HG02678 (cell line): ENCODE measurements at regions not wholly inside any gene's neighbourhood (a gene's known extent, or its start where the extent isn't known, plus 50 kb on each side); places are given as distances from the start of the nearest gene placed in this dataset.
"Not testable (repeated sequence)": the region's sequence is repeated elsewhere in the genome, so short reads cannot be mapped to it uniquely, and the experiment has no call there.

Experiments
- ATAC-seq: cut with Tn5 transposase; IDR thresholded peaks from one replicate; pipeline ENCODE4 v1.9.1; 2021; ENCODE audit warnings: mild to moderate bottlenecking, moderate library complexity; ENCODE audit not compliant: unreplicated experiment

DNA sequence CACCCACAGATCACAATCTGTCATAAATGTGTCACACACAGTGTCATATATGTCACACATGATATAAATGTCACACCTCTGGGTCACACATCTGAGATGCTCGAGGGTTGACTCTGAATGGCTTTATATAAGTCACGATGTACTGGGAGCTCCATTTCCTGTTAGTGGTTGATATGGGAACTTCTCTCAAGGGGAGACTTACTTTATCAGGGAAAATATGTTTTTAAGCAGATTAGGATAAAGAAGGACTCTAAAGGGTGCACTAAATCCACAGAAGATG is 83.9 kb upstream of the MEF2A start:
- ATAC-seq, result no peak

DNA sequence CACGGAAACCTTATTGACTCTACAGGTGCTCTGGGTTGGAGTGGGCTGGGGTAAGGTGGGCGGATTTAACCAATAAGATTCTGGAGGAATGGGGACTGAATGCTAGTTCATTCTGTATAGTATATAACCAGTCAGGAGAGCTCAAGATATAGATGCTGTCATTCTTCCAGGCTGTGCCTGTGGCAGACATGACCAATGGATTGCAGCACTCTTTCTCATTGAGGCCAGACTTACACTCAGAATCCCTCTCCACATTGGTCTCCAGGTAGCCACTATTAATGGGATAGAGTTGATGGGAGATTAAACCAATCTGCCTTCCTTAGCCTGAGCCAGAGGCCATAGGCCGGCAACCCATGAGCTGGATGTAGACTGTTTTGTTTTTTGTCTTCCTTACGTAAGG is 82.8 kb upstream of the MEF2A start:
- no peak for ATAC-seq

DNA sequence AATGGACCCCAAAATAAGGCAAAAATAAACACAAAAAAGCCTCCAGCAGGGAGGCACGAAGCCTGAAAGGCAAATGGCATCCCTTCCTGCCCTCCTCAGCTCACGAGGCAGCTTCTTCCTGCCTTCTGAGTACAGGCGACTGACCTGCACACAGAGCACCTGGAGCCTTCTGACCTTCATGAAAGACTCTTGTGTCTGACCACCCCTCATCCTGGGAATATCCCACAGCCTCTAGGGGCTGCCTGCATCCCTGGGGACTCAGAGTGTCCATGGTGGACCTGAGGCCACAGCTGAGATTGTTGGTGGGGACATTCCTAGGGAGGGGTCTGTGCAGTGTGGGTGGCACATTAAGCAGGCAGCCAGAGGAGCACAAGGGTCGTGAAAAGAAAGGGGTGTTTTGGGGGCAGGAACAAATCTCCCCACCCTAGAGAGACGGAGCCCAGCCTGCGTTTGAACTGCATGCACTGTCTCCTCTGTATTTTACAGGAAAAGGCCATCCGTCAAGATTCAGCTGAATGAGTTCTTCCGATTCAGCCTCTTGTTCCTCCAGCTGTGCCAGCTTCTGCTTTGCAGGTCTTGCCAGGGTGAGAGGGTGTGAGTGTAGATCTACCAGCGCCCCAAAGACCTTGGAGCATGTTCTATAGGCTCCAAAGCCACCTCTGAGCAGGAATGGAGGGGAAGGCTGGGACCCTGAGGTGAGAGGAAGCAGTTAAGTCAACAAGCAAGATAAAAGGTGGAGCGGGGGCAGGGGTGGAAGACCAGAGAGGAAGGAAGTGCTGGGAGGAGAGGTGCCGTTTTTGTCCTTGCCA is 80.4 kb upstream of the MEF2A start:
- no peak for ATAC-seq

DNA sequence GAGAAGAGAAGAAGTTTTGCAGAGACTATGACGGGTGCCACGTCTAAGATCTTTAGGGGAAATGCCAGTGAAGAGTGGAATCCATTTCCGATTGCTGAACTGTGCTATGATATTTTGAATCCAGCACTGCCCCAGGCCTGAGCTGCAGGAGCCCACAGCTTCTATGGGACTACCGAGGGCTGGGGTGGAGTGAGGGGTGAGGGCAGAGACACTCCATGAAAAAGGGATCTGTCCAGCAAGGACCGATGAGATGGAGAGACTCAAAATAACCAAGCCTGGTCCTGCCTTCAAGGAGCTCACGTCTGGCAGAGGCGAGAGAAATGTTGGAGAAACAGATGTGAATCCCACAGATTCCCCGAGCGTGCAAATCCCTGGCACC is 79.8 kb upstream of the MEF2A start:
- no peak for ATAC-seq

DNA sequence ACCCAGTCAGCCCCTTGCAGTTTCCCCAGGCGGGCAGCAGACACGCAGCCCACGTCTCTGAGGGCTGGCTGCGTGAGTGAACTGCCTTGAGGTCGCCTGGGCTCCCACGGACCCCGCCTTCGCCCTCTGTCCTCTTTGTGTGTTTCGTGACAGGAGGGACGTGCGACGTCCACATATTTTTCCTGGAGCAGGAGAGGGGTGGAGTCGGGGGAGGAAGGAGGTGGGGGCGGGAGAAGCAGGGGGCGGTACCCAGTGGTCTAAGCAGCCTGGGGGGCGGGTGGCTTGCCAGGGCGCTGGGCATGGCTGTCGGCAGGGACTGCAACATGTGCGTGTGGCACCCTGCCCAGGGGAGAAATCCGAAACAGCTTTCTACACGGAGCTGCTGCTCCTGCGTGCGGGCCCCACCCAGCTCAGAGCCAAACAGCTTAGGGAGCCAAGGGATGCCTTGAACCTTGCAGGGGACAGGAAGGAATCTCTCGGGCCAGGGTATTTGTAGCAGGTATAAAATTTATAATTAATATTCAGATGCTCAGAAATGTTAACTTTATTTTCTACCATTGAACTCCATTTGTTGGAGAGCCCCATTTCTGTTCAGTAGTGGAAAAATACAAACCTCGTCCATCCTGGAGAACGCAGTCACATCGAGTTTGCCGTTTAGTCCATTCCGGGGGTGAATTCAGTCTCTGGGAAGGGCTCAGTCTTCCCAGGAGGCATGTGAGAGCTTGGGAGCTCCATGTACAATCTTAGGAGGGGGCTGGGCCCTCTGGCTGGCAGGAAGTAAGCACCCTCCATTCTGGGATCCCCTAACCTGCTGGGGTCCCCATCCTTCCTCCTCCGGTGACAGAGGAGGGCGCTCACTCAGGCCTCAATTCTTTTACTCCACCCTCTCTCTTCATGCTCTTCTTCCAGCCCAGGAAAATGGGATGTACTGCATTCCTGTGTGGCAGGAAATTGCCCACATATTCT is 79.1 kb upstream of the MEF2A start:
- ATAC-seq, result no peak

DNA sequence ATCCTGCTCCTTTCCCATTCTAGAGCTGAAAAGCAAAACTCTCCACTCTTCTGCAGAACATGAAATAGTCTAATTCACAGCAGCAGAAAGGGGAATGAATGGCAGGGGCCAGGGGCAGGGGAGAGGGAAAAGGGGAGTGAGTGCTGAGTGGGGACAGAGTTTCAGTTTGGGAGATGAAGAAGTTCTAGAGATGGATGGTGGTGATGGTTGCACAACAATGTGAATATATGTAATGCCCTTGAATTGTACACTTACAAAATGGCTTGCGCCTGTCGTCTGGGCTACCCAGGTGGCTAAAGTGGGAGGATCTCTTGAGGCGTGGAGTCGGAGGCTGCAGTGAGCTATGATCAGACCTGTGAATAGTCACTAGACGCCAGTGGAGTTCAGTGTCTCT is 78.5 kb upstream of the MEF2A start:
- ATAC-seq, result no peak

DNA sequence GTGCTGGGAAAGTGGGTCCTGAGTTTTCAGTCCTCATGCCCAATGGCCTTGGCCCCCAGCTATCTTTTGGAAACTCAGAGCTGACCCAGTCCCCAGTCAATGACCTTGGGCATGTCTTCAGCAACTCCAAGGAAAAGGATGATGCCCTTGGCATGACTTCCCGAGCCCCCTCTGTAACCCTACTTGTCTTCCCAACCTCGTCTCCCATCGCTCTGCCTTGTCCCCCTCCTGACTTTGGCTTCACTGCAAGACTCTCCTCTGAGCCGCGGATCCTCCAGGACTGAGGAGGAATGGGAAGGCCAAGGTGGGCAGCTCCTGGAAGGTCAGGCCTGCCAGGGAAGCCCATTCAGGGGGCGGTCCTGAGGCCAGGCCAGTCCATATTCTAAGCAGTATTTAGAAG is 73.5 kb upstream of the MEF2A start:
- no peak for ATAC-seq

DNA sequence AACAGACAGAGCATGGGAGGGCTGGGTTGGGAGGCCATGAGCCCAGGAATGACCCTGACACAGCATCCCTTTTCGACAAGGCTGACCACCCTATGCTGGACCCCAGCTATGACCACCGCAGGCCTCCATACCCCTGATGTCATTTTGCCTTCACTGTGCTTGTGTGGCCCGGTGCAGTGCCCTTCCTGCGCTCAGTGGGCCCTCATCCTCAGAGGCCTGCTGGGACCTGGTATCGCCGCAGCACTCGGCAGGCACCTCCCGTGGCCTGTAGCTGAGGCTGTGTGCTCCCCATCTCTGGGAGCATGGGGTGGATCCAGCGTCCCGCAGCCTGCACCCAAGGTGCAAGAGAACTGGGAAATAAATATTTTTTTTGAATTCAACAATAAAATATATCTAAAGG is 73.1 kb upstream of the MEF2A start:
- ATAC-seq, result no peak

DNA sequence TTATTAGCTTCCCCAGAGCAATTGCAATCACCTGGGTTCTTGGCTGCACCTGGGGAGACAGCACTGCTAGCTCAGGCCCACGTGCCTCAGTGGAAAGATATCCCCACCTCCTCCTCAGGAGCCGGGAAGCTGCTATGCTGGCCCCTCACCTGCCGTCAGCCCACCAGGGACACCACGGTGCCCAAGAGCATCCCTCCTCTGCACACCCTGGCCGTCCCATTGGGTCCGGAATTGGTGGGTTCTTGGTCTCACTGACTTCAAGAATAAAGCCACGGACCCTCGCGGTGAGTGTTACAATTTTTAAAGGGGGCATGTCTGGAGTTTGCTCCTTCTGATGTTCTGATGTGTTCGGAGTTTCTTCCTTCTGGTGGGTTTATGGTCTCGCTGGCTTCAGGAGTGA is 72.3 kb upstream of the MEF2A start:
- no peak for ATAC-seq

DNA sequence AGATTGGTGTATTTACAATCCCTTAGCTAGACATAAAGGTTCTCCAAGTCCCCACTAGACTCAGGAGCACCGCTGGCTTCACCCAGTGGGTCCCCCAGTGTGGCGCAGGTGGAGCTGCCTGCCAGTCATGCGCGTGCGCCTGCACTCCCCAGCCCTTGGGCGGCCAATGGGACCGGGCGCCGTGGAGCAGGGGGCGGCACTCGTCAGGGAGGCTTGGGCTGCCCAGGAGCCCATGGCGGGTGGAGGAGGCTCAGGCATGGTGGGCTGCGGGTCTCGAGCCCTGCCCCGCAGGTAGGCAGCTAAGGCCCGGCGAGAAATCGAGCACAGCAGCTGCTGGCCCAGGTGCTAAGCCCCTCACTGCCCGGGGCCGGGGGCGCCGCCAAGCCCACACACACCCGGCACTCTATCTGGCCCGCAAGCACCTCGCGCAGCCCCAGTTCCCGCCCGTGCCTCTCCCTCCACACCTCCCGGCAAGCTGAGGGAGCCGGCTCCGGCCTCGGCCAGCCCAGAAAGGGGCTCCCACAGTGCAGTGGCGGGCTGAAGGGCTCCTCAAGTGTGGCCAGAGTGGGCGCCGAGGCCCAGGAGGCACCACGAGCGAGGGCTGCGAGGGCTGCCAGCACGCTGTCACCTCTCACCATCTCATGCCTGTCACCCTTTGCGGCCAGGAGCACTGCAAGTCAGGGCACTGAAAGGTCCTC is 71.1 kb upstream of the MEF2A start:
- not testable (repeated sequence) for ATAC-seq

DNA sequence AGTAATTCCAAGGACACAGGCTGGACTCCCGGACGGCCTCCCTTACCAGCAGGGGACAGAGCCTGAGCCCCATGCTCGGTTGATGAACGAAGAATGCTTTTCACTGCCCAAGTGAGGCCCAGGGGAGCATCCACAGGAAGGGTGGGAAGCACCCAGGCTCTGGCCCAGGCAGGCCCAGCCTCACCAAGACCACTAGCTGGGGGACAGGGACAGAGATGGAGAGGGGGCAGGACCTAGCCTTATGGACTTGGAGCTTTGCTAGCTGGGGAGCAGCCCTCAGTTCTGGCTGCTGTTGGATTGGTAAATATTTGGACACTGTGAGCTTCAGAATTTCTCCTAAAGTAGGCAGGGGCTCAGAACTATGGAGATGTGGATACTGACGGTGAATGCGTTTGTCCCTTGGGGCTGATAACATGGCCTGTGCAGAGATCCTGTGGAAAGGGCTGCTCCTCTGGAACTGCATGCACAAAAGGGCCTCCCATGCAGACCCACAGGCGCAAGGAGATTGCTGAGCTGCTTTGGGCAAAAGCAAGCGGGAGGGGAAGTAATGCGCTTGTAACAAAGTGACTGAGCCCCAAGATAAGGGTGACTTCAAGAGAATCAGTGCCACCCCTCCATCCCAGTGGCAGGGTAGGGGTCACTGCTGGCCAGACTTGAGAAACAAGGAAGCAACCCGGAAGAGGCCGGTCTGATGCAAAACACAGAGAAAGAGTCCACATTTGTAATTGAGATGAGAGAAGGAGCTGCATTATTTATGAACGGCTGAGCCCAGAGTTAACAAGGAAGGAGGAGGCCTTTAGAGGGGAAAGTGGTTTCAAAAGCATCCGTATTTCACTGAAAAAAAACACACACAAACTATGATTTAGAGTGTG is 70.1 kb upstream of the MEF2A start:
- no peak for ATAC-seq

DNA sequence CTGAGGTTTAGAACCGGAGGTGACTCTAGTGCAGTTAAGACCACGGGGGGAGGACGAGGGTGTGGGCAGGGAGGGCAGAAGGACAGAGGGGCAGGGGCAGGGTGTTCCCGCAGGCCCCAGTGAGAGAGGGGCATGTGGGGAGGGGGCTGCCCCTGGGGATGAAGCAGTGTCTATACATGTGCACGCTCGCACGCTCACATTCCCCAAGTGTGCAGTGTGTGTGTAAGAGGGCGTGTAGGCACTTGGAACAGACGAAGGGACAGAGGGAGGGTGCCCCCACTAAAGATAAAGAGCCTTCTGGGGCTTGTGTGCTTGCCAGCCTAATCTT is 69.5 kb upstream of the MEF2A start:
- ATAC-seq, result no peak

DNA sequence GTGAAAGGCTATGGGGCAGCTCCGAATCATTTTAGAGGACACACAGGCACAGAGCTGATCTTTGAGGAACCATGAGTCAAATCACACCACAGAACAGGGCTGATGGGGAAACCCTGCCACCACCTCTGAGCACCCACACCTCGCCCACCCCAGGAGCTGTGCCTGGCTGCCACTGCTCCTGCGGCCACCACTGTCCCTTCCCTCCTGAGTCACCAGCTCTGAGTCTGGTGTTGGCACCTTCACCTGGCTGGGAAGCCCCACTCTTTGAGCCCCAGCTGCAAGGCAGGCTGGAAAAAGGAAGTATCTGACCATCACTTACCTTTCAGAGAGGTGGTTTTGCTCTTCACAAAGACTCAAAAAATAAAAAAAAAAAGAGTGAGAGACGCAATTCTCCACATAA is 63.6 kb upstream of the MEF2A start:
- ATAC-seq, result peak; percentile 61

DNA sequence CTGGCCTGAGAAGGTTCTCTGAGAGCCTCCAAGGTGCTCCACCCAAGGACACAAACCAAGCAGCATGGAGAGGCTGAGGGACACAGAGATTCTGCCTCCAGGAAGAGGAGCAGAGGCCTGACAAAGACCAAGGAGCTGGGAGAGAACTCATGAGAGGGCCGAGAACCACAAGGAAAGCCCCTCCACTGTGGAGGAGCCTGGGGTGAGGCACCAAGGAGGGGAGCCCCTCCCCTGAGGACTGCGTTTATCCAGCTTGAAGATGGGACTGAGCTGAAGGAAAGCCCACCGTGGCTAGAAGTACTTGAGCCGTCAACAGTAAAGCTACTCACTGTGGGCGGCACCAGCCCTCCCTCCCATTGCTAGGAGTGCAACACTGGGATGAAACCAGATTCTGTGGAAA is 63.1 kb upstream of the MEF2A start:
- peak; percentile 11 for ATAC-seq

DNA sequence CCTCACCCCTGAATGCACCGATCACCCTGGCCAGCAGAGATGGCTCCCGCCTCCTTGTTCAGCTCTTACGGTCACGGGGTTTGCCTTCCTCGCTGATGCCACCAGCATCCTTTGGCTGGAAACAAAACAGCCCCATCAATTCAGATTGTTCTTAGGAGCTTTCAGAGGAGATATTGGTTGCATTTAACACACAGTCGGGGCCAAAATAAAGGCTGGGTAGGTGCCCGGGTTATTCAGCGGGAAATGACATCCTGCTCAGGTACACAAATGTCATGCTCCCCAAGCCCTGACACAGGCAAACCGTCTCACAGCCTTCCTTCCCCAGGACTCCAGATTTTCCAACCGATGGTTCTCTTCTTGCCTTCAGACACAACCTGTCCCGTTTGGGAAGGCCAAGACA is 62.4 kb upstream of the MEF2A start:
- ATAC-seq, result no peak

DNA sequence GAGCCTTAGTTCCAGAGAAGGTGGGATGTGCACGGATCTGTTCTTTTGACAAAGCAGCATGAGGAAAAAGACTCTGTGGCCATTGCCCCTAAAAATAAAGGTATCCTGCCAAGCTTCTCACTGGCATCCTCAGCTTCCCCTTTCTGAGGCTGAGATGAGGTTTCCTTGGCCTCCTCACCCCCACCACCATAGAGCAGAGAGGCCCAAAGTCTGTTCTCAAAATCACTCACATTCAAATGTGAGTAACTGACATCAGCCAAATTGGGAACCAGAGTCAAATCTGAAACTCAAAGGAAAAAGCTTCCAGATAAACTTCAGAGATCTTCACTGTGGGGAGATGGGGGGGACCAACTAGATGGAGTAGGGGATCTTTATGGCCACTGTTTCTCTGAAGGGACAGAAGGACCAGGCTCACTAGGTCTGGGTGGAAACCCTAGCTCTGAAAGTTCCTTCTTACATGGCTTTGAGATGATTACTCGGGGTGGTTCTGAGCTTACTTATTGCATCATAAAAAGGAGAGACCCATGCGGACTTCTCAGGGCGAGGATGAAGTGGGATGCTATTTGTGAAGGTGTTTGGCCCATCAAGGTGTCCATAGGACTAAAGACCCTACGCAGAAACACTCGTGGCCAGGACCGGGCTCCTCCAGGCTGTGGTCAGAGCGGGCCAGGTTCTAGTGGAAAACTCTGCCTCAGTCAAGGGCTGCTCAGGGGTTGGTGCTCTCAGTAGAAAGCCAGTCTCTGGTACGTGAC is 61.5 kb upstream of the MEF2A start:
- ATAC-seq, result peak; percentile 21

DNA sequence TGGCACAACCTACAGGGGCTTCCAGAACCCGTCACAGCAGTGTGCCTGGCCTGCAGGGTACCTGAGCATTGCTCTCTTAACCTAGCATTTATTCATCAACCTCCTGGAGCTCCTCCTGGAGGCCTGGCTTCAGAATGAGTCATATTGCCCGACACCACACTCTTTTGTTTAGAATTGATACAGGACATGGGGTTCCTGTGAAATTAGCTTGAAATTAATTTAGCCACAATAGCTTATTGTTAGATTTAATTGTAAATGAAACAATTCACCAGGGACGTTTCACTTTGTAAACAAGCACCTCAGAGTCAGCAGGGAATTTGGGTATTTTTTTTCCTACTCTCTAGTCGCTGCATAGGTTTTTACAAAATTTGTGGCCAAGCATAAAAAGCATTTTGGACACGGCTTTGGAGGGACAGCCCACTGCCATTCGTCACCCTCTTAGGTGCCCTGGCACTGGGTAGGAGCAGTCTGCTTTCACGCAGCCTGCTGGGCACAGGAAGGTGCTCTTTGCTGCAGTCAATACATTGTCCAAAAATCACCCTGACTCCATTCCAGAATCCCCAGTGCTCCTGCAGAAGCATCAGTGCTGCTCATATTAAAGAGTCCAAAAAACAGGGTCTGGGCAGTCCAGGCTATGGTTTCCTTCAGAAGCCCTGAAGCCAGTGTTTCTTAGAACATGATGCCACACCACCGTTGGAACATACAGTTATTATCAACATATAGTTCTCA is 60.8 kb upstream of the MEF2A start:
- peak; percentile 38 for ATAC-seq

DNA sequence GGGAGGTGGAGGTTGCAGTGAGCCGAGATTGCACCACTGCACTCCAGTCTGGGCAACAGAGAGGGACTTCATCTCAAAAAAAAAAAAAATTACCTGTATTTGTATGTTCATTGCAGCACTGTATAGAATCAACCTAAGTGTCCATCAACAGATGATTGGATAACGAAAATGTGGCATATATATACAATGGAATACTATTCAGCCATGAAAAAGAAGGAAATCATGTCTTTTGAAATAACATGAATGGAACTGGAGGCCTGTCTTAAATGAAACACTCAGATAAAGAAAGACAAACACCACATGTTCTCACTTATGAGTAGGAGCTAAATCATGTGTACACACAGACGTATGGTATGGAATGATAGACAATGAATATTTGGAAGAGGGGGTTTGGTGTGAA is 59.4 kb upstream of the MEF2A start:
- ATAC-seq, result no peak

DNA sequence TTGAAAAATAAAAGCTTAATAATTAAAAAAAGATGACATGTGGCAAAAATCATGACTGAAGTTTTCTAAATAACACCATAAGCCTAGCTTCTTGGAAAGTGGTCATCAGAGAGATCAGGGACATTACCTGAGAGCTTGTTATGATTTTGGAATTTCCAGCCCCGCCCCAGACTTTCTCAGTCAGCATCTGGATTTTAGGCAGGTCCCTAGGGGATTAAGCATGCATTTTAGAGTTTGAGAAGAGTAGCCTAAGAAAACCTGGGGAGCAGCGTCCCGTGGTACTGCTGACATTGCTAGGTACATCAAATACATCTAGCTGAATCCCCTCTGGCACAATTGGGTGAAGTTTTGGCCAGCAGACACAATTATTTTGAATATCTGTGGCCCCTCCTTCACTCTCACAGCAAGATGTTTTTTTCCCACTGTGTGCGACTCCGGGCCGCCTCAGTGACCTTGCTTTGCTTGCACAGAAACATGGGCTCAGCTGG is 58.7 kb upstream of the MEF2A start:
- ATAC-seq, result no peak
